HPDE6-E6E7 (cell line): ENCODE measurements at regions not wholly inside any gene's neighbourhood (a gene's known extent, or its start where the extent isn't known, plus 50 kb on each side); places are given as distances from the start of the nearest gene placed in this dataset.

Source experiments
- DNase-seq: peaks from one replicate; pipeline ENCODE4 v3.0.0; 2011; ENCODE audit warnings: missing footprints; ENCODE audit errors: extremely low spot score

- no peak for DNase-seq
Observed at GRCh38 chr14:62253911-62254310, 491.7 kb downstream of the SNAPC1 start.

DNA sequence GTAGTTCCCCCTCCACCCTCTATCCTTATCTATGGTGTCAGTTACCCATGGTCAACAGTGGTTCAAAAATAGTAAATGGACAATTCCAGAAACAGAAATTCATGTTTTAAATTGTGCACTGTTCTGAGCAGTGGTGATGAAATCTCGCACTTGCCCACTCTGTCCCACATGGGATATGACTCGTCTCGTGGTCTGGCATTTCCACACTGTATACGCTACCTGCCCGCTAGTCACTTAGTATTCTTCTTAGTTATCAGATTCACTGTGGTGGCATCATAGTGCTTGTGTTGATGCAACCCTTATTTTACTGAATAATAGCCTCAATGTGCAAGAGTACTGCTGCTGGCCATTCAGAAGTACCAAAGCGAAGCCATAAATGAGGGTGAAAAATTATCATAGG lies 507.0 kb downstream of the SNAPC1 start:
- no peak for DNase-seq

DNA sequence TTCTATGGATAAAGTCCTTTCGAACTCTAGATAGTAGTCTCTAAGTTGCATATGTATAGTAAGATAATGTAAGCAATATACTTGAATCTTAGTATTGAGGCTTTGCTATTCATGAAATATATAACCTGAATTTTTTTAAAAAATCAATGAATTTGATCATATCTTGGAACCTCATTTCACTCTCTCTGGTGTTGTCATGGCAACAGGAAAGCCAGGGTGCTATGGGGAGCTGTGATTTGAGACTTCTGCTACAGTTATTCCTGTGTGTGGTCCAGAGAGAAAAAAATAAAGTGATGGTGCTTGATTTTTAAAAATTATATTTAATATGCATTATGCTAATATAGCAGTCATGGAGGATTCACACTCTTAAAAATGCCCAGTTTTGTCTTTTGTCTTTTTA lies 508.0 kb downstream of the SNAPC1 start:
- no peak for DNase-seq

- DNase-seq: no peak
Observed at GRCh38 chr14:62280366-62280765, 518.1 kb downstream of the SNAPC1 start.

GRCh38 chr14:62283837-62284236 lies 521.6 kb downstream of the SNAPC1 start:
- DNase-seq: no peak

DNA sequence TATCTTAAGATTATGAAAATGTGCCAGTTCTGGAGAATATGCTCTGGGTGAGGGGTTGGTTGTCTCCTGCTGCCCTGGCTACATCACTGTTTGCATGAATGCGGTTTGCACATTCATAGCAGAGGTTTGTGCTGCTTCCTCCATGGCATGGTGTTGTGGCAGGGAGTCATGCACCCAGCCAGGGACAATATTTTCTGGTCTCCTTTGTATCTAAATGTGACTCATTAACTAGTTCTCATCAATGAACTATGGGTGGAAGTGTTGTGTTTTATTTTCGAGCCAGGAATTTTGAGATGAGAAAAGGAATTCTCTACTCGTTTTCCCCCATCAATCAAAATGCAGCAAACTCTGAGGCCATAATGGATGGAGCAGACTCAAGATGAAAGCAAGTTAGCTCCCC lies 527.3 kb downstream of the SNAPC1 start:
- peak; percentile 7 for DNase-seq

DNA sequence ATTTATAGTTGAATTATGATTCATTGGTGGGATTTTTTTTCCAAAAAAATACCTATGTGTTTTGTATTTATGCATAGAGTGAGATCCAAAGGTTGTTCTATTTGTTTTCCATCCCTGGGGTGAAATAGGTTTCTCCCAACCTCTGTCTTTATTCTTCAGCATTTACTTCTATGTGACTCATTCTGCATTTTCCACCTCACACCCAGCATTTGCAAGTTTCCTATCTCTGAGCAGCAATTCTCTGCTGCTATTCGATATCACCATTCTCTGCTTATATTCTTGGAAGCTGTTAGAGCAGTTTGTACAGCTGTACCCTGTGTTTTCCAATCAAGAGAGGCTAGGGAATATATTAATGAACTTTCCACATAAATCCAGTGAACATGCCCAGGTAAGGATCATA lies 538.9 kb downstream of the SNAPC1 start:
- no peak for DNase-seq

DNA sequence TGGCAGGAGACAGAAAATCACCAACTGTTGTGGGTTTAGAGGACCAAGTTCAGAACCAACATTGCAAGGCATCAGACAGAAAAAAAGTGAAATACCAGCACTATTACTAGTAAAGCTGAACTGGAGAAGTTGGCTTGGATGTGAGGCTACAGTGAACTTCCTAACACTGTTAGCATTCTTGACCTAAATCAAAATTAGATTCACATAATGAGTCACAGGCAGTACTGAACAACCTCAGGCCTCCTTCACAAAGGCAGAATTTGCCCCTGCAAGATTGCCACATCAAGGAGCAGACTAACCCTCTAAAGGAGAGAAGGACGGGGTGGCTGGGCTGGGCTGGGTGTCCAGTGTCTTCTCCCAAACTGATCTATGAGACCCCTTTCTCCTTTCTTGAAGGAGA lies 539.7 kb downstream of the SNAPC1 start:
- no peak for DNase-seq

DNA sequence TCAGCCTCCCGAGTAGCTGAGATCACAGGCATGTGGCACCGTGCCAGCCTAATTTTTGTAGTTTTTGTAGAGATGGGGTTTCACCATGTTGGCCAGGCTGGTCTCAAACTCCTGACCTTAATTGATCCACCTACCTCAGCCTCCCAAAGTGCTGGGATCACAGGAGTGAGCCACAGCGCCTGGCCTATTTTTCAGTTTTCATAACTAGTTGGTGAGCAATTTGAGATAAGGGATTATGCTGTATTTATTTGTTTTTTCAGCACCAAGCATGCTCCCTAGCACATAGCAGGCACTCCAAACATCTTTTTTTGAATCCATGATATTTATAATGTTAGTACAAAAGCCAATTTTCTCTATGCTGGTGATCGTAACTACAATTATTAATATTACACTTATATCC lies 541.2 kb downstream of the SNAPC1 start:
- no peak for DNase-seq

DNA sequence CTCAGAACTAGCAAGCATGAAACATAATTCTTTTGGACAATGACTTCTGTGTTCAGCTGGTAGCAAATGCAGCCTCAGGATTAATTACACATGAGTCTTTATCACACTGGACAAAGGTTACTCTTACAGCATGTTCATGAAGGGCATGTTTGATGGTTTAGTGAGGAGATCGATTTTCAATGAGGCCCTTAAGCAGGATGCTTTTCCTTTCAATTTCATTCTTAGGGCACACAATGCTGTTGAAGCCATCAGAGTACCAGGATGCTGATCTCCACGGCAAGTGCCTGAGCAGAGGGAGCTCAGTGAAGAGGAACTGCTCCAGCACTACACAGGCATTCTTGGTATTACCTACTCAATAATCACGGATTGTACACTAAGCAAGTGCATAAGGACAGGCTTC lies 542.0 kb downstream of the SNAPC1 start:
- no peak for DNase-seq

GRCh38 chr14:62307844-62308243 lies 545.6 kb downstream of the SNAPC1 start:
- DNase-seq: no peak

GRCh38 chr14:62308316-62308715 lies 546.1 kb downstream of the SNAPC1 start:
- DNase-seq: no peak

DNA sequence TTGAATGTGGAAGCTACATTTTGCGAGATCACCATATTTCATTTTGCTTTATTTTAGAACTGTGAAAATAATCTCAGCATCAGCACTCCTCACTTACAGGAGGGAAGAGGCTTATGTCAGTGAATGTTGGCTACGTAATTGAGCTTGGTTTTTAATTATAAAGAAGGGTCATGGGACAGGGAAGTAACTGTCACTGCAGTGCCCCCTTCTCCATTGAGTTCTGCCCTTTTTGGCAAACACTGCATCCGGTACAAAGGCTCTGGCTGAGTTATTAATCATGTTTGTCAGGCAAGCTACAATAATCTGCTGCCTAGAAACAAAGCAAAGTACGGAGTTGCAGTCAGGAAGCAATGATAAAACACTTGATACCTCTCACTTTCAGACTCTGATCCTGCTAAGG lies 546.7 kb downstream of the SNAPC1 start:
- no peak for DNase-seq

GRCh38 chr14:62313212-62313611 lies 551.0 kb downstream of the SNAPC1 start:
- no peak for DNase-seq

DNA sequence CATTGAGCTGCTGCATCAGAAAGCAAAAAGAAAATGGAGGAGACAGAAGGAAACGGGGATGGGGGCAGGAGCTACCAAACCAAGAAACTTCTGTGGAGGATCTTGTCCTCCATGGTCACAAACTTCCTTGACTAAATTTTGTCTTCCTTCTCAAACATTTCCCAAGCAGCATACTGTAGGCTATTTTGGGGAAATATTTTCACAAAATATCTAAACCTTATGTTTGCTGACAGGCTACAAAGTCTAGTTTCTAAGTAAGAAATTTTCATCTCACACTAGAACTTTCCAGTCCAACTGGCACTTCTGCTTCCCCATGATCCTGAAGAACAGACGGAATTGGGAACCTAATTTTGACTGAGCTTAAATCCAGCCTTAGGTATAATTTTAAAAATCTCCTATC lies 552.0 kb downstream of the SNAPC1 start:
- DNase-seq: no peak

DNA sequence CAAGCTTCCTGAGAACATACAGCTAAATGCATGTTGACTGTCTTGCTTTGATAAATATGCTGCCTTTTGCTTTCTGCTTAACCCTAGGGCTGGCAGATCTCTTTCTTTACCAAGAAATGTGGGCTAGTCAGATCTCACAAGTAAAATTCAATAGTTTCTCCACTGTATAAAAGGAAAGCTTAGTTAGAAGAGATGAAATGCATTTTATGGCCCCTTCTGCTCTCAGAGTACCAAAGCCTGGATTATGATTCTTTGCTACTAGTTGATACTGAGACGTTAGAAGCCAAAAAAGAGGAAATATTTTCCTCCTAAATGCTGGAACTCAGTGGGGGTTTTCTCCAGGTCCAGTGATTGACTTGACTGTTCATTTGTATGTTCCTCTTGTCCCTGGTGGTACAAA lies 552.7 kb downstream of the SNAPC1 start:
- DNase-seq: no peak

DNA sequence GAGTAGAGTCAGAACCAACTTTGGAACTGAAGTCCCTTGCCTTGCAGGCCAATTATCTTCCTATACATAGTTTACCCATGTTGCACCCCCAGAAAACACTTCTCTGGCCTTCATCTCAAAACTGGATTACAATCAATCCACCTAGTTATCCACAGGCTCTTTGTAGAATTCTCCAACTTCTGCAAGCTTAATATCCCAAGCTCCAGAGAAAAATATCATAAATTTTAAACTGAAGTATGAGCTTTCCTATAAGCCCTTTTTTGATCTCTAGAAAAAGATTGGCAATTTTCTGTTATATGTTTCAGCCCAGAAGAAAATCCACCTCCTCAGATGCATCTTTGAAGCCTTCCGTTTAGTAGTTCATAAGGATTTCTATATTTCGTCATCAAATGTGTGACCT lies 553.4 kb downstream of the SNAPC1 start:
- no peak for DNase-seq

GRCh38 chr14:62322216-62322615 lies 560.0 kb downstream of the SNAPC1 start:
- DNase-seq: no peak

DNA sequence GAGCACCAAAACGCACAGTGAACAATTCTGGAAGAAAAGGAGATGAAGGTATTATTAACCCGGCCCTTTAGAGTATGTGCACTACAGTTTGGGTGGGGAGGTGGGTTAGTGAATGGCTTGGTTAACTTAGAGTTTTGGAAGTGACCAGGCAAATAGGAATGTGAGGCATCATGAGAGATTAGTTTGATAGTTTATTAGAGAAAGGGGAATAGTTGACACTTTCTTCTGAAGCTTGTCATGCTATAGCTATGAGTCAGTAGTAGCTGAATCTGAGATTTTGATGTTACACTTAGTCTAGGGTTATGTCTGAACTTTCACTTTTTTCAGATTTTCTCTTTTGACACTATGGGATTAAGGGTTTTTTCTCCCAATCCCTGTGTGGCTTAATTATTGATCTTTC lies 567.2 kb downstream of the SNAPC1 start:
- DNase-seq: no peak

DNA sequence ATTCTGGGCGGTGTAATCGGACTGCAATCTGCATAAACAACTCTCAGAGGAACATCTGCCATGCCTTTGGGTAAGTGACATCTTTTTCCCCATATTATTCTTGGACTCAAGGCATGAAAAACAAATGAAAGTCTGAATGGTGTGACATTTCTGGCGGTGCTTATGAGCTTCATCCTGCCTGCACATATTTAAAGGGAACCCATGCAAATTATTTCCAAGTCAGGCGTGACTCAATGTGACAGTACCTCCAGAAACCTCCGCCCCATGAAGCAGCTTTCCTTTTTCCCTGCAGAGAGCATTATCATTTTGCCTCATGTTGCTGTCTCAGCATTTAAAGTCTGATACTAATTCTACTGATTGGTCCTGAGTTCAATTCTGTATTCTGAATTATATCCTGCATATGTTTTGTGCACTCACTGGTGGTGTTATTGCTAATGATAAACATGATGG lies 585.4 kb downstream of the SNAPC1 start:
- DNase-seq: no peak

DNA sequence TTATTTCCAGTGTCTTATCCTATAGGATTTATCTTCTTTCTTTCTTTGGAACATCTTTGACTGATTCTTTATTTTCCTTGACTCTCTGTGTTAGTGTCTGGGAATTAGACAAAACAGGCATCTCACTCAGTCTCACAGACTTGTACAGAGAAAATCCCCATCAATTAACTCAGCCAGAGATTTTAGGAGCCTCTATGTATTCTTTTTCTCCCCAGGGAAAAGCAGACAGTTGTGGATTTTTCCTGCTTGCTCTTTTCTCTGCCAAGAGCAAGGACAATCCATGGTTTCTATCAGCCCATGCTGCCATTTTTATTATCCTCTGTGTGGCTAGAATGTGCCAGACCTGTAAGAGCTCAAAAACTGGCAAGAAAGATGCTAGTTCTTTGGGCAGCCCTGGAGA lies 595.1 kb downstream of the SNAPC1 start:
- no peak for DNase-seq

DNA sequence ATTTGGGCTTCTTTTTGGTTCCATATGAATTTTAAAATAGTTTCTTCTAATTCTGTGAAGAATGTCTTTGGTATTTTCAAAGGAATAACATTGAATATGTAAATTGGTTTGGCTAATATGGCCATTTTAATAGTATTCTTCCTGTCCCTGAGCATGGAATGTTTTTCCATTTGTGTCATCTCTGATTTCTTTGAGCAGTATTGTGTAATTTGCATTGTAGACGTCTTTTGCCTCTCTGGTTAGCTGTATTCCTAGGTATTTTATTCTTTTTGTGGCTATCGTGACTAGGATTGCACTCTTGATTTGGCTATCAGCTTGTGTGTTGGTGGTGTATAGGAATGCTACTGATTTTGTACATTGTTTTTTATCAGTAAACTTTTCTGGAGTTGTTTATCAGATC lies 601.9 kb downstream of the SNAPC1 start:
- no peak for DNase-seq

- DNase-seq: no peak
Observed at GRCh38 chr14:62364800-62365280, 602.6 kb downstream of the SNAPC1 start.

GRCh38 chr14:62369919-62370560 lies 607.8 kb downstream of the SNAPC1 start:
- DNase-seq: no peak
